ENCODE measurements at regions not wholly inside any gene's neighbourhood (a gene's known extent, or its start where the extent isn't known, plus 50 kb on each side); places are given as distances from the start of the nearest gene placed in this dataset.

GRCh38 chr7:40946549-40946948, 756.3 kb downstream of the INHBA start (continued):
- TF ChIP-seq CHD7 (IDR thresholded peaks at IDR 0.05; ENCODE audit: insufficient replicate concordance, low read length) (no peak), E2F6 (IDR thresholded peaks at IDR 0.05) (no peak), RXRA (IDR thresholded peaks at IDR 0.05; ENCODE audit: insufficient read depth, low read depth, low read length) (no peak)
